ENCODE measurements at regions not wholly inside any gene's neighbourhood (a gene's known extent, or its start where the extent isn't known, plus 50 kb on each side); places are given as distances from the start of the nearest gene placed in this dataset.

DNA sequence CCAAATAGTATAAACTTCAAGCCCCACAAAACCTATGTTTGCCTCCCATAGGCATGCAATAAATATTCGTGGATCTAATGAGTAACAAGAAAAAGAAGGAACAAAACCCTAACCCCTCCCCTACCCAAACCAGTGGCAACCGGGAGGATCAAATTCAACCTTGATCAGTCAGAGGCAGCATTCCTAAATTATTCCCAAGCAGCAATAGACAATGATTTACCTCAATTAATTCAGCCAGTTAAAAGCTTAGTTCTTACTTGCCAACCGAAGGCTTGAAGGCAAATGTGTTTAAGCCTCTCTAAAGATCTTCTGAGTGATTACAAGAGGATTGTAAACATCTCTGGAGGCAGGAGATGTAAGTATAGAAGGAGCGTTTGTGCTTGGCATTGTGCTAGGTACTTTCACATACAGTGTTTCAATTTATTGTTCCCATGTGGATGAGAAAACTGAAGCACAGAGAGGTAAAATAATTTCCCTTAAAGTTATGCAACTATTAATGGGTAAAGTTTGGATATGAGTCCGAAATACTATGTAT is 197.7 kb downstream of the MTX2 start:
- DNase-seq (ENCODE audit: low read depth in 1 of 2, low spot score in 1 of 2), result no peak

DNA sequence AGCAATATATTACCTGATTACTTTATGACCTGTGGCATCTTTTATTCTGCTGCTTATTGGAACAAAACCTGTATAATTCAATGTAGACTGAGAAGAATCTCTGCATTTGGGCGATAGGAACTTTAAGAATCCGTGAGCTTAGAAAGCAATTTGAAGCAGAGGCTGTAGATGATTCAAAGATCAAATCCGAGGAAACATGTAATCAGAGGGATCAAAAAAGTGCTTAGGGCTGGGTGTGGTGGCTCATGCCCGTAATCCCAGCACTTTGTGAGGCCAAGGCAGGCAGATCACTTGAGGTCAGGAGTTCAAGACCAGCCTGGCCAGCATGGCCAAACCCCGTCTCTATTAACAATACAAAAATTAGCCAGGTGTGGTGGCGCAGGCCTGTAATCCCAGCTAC is 198.4 kb downstream of the MTX2 start:
- no peak for DNase-seq (ENCODE audit: low read depth in 1 of 2, low spot score in 1 of 2)

- DNase-seq (ENCODE audit: low read depth in 1 of 2, low spot score in 1 of 2), result no peak
Observed at GRCh38 chr2:176468457-176469113, 199.3 kb downstream of the MTX2 start.

GRCh38 chr2:176470713-176471112 is 201.5 kb downstream of the MTX2 start:
- no peak for DNase-seq (ENCODE audit: low read depth in 1 of 2, low spot score in 1 of 2)

DNA sequence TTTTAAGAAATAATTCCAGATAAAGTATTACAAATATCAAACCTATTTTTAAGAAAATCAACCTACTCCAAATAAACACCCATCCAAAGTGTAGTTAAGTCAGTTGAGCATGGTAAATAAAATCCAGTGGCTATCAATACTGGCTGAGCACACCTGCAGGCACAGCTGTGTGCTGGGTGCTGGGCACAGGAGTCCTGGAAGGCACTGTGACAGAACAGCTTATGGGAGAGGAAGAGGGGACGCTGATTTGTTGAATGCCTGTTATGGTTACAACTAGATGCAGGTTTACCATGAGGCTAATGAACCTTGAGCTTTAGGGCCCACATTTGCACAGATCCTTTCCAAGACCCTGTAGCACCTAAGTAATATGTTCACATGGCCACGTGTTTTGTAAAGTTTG is 202.7 kb downstream of the MTX2 start:
- no peak for DNase-seq (ENCODE audit: low read depth in 1 of 2, low spot score in 1 of 2)

DNA sequence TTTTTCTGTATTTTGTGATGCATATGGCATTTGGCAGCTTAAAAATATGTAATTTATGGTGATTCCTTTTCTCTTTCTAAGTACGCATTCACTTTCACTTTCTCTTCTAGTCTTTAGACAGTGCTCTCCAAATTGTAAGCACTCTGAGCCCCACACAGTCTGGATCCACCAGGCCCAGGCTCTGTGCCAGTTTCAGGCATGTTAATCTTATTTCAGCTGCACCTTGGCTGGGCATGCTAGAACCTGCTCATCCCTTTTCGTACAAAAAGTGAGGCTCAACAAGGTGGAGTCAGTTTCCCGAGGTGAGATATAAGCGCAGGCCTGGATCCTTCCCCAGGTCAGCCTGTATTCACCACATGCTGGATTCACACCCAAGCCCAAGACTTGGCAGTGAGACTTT is 203.9 kb downstream of the MTX2 start:
- no peak for DNase-seq (ENCODE audit: low read depth in 1 of 2, low spot score in 1 of 2)

DNA sequence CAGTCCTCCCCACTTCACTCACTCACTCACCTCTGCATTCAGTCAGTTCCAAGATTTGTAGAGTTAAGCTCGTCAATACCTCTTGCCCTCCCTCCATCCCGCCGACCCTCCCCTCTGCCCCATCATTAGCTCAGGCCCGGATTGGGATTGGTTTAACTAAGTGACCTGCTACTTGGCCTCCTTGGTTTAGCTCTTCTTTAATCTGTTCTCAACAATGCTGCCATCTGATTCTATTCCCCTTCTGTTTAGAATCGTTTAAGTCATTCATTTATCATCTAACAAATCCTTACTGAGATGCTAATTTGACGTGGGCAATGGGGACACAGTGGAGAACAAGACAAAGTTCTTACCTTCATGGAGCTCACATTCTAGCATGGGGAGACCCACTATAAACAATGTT is 204.6 kb downstream of the MTX2 start:
- no peak for DNase-seq (ENCODE audit: low read depth in 1 of 2, low spot score in 1 of 2)

DNA sequence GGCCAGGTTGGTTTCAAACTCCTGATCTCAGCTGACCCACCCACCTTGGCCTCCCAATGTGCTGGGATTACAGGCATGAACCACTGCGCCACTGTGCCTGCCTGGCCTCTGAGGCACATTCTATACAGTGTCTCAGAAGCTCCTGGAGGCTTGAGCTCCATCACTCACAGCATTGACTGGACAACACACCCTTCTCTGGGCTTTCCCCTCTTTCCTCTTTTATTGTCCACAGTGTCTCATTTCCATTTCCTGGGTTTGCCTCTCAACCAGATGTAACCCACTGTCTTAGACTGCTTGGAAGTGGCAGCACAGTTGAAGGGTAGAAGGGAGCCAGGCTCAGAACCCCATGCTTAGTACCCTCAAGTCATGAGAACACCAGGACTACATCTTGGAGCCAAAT is 208.1 kb downstream of the MTX2 start:
- no peak for DNase-seq (ENCODE audit: low read depth in 1 of 2, low spot score in 1 of 2)

DNA sequence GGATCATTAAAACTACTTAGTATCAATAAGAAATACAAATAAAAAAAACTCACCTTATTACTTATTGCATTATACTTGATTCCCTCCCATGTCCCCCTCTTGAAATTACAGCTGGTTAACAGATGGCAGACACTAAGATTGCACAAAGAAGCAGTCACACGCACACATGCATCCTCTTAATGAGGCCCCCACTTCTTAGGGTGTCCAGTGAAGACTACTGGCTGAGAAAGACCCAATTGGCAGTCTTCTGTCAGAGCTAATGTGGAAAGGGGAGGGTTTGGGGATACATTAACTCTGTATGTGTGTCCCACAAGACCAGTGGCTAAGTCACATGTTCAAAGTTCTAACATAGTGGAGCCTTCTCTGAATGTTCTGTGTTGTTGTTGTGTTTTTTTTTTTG is 210.7 kb downstream of the MTX2 start:
- no peak for DNase-seq (ENCODE audit: low read depth in 1 of 2, low spot score in 1 of 2)

DNA sequence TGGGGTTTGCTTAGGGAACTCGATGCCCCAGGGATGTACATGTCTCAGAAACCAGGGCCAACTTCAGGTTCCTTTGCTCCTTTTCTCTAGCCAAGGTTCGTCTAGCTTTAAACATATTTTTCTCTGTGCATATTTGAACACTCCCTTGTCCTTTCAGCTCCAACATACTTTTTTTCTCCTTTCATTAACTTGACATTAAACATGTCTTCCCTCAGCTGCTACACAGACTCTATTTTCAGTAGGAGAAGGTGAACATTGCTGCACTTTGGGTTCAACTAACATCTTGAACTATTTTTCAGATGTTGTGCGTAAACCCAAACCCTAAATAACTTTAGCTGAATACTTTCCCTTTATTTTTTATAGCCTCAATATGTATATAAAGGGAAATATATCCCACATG is 212.9 kb downstream of the MTX2 start:
- DNase-seq (ENCODE audit: low read depth in 1 of 2, low spot score in 1 of 2), result no peak

GRCh38 chr2:176483476-176483875 is 214.2 kb downstream of the MTX2 start:
- no peak for DNase-seq (ENCODE audit: low read depth in 1 of 2, low spot score in 1 of 2)

DNA sequence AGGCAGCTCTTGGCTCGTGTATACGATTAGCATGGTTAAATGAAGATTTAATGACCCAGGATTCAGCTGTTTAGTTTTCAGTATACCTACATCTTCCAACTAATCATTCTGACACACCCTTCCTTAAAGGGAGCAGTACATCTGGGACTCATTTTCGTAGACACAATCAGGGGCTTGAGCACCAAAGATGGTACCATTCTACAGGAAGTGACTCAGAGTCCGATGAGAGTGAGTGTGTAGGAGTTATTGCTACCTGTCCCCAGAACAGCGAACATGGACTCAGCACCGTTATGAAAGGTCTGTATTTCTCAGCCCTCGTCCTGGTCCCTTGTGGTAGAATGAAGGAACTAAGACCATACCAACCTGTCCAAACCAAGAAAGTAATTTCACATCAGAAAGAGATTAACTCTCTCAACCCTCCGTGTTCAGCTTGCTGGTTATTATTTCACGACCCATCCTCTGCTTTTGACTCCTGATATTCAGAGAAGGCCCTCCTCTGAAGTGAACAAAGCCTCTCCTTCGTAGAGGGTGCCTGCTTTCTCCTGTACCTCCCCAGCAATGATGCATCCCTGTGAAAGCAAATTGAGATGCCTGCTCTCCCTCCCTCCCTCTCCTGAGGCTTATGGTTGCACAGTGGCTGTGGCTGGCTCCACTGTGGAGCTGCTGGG is 214.8 kb downstream of the MTX2 start:
- no peak for DNase-seq (ENCODE audit: low read depth in 1 of 2, low spot score in 1 of 2)

DNA sequence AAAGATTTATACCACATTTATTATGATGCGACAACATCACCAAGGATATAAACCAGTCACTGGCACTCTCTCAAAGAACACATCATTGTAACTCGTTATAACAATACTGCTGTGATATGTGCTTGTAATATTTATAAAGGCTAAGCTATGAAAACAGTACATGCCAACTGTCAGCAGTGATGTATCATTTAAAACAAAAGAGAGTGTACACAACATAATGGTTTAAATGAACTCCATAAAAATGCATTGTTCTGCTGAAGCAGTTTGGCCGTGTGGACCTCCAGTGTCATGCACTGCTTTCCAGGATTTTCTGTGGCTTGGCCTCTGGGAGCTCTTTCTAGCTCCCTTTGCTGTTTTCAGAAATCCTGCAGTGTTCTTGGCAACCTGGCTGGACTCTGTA is 215.6 kb downstream of the MTX2 start:
- DNase-seq (ENCODE audit: low read depth in 1 of 2, low spot score in 1 of 2), result no peak

DNA sequence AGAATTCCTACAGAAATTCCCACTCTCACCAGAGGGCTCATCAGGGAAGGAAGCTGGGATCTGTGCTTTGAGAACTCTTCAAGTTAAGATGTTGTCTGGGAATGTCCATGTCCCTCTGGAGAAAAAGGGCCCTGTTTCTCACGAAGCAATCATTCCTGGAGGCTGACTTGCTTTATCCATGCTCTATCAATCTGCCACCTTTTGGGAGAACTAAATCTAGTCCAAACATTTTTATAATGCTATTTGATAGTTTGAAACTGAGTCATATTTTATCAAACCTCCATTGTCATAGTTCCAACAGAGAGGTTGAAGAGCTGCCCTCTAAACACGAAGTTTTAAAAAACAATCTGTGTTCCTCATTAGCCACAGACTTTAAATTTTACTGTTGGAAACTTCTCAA is 219.2 kb downstream of the MTX2 start:
- no peak for DNase-seq (ENCODE audit: low read depth in 1 of 2, low spot score in 1 of 2)

- DNase-seq (ENCODE audit: low read depth in 1 of 2, low spot score in 1 of 2), result no peak
Observed at GRCh38 chr2:176490061-176490861, 221.0 kb downstream of the MTX2 start.

DNA sequence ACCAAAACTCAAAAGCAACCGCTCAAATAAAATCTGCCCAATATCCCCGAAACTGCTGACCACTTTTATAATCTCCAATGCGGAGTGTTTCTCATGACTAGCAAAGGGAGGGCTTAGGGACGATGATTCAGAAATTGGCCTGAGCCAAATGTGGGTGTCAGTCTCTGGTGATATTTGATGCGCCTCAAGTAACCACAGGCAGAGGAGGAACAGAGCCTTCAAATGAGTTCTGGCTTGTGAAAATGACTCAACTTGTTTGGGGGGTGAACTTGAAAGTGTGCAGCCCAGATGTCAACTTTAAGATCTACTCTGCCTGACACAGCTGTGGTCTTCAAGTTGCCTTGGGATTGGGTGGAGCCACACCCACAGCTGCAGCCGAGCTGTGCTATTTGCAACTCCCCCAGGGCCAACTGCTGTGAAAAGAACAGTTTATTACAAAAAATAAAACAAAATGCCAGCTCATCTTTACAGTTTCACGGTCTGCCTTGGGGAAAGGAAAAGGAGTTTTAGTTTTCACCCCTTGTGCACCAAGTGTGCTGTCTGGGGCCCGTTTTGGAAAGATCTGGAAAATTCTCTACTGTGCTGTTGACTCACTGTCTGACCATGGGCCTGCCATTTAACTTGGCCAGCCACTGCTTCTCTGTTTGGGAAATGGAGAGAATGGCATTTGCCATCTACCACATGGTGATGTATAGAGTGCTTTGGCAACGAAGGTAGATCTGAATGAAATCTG is 222.1 kb downstream of the MTX2 start:
- DNase-seq (ENCODE audit: low read depth in 1 of 2, low spot score in 1 of 2), result no peak

- no peak for DNase-seq (ENCODE audit: low read depth in 1 of 2, low spot score in 1 of 2)
Observed at GRCh38 chr2:176492583-176492982, 223.3 kb downstream of the MTX2 start.

GRCh38 chr2:176493226-176493825 is 224.1 kb downstream of the MTX2 start:
- no peak for DNase-seq (ENCODE audit: low read depth in 1 of 2, low spot score in 1 of 2)

- no peak for DNase-seq (ENCODE audit: low read depth in 1 of 2, low spot score in 1 of 2)
Observed at GRCh38 chr2:176493909-176494308, 224.7 kb downstream of the MTX2 start.

DNA sequence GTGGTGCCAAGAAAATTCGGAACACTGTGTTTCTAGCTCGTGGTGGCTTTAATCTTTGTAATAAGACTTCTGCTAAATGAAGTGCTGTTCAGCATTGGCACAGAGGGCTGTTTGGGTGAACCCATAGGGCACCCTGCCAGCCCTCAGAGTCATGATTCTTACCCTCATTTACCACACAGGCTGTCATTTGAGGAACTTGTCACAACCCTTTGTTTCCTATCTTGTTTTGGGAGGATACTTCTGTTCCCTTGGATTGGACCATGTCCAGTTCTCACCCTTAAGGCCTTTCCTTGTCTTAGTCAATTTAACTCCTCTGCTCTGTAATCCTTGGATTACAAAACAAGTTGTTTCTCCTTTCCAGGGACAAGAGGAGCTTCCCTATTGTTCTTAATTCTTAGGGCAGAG is 225.7 kb downstream of the MTX2 start:
- no peak for DNase-seq (ENCODE audit: low read depth in 1 of 2, low spot score in 1 of 2)

- DNase-seq (ENCODE audit: low read depth in 1 of 2, low spot score in 1 of 2), result no peak
Observed at GRCh38 chr2:176495826-176496225, 226.6 kb downstream of the MTX2 start.
